ENCODE measurements at regions not wholly inside any gene's neighbourhood (a gene's known extent, or its start where the extent isn't known, plus 50 kb on each side); places are given as distances from the start of the nearest gene placed in this dataset.

GRCh38 chrX:94435799-94436198, 761.8 kb downstream of the FAM133A start:
- DNase-seq (no peak), ATAC-seq (no peak)
- no peaks in the 10 kb centered on the region for H3K36me3 ChIP-seq
- TF ChIP-seq POLR2A (IDR thresholded peaks at IDR 0.05), result no peak
- no peak for TF ChIP-seq CTCF (IDR thresholded peaks at IDR 0.05 in 4 of 5, conservative IDR thresholded peaks at IDR 0.05 in 1 of 5)
- H3K4me1 ChIP-seq, result no peaks in the 10 kb centered on the region
- in situ Hi-C loops (cut with MboI; ENCODE audit: low sequenced_read_pairs in 4 of 4) (no loop called here), intact Hi-C loops (cut with DNase I; ENCODE audit: low total_unique reads) (no loop called here)
- H3K27me3 ChIP-seq, result no peaks in the 10 kb centered on the region
- no peak overlapping the region for H3K4me3 ChIP-seq
- H3K9me3 ChIP-seq, result no peaks in the 10 kb centered on the region
- H3K27ac ChIP-seq, result no peak overlapping the region

GRCh38 chrX:94454159-94454558, 780.2 kb downstream of the FAM133A start:
- no peak overlapping the region for H3K4me3 ChIP-seq
- ATAC-seq (no peak), DNase-seq (no peak)
- H3K27ac ChIP-seq, result no peak overlapping the region
- in situ Hi-C loops (cut with MboI; ENCODE audit: low sequenced_read_pairs in 4 of 4) (no loop called here), intact Hi-C loops (cut with DNase I; ENCODE audit: low total_unique reads) (no loop called here)
- H3K27me3 ChIP-seq, result no peaks in the 10 kb centered on the region
- TF ChIP-seq CTCF (IDR thresholded peaks at IDR 0.05 in 4 of 5, conservative IDR thresholded peaks at IDR 0.05 in 1 of 5) (no peak), POLR2A (IDR thresholded peaks at IDR 0.05) (no peak)
- no peaks in the 10 kb centered on the region for H3K9me3 ChIP-seq
- H3K36me3 ChIP-seq, result no peaks in the 10 kb centered on the region
- H3K4me1 ChIP-seq, result no peaks in the 10 kb centered on the region

GRCh38 chrX:94454606-94455005, 780.6 kb downstream of the FAM133A start:
- no peak overlapping the region for H3K4me3 ChIP-seq
- H3K27me3 ChIP-seq, result no peaks in the 10 kb centered on the region
- in situ Hi-C loops (cut with MboI; ENCODE audit: low sequenced_read_pairs in 4 of 4), result no loop called here
- ATAC-seq, result no peak
- H3K27ac ChIP-seq, result no peak overlapping the region
- TF ChIP-seq POLR2A (IDR thresholded peaks at IDR 0.05) (no peak), CTCF (IDR thresholded peaks at IDR 0.05 in 4 of 5, conservative IDR thresholded peaks at IDR 0.05 in 1 of 5) (no peak)
- H3K36me3 ChIP-seq, result no peaks in the 10 kb centered on the region
- H3K9me3 ChIP-seq, result no peaks in the 10 kb centered on the region
- DNase-seq, result no peak
- no peaks in the 10 kb centered on the region for H3K4me1 ChIP-seq
- intact Hi-C loops (cut with DNase I; ENCODE audit: low total_unique reads), result no loop called here

GRCh38 chrX:94455782-94456181, 781.8 kb downstream of the FAM133A start:
- TF ChIP-seq POLR2A (IDR thresholded peaks at IDR 0.05), result no peak
- no peak for TF ChIP-seq CTCF (IDR thresholded peaks at IDR 0.05 in 4 of 5, conservative IDR thresholded peaks at IDR 0.05 in 1 of 5)
- in situ Hi-C loops (cut with MboI; ENCODE audit: low sequenced_read_pairs in 4 of 4) (no loop called here), intact Hi-C loops (cut with DNase I; ENCODE audit: low total_unique reads) (no loop called here)
- H3K9me3 ChIP-seq, result no peaks in the 10 kb centered on the region
- H3K36me3 ChIP-seq, result no peaks in the 10 kb centered on the region
- DNase-seq, result no peak
- no peaks in the 10 kb centered on the region for H3K27me3 ChIP-seq
- no peaks in the 10 kb centered on the region for H3K4me1 ChIP-seq
- no peak overlapping the region for H3K4me3 ChIP-seq
- no peak overlapping the region for H3K27ac ChIP-seq
- ATAC-seq, result no peak

- ATAC-seq (no peak), DNase-seq (no peak)
- Histone ChIP-seq H3K27me3 (no peaks in the 10 kb centered on the region), H3K27ac (no peak overlapping the region), H3K9me3 (no peaks in the 10 kb centered on the region), H3K36me3 (no peaks in the 10 kb centered on the region), H3K4me1 (no peaks in the 10 kb centered on the region), H3K4me3 (no peak overlapping the region)
- intact Hi-C loops (cut with DNase I; ENCODE audit: low total_unique reads) (no loop called here), in situ Hi-C loops (cut with MboI; ENCODE audit: low sequenced_read_pairs in 4 of 4) (no loop called here)
- TF ChIP-seq POLR2A (IDR thresholded peaks at IDR 0.05), result no peak
- TF ChIP-seq CTCF (IDR thresholded peaks at IDR 0.05 in 4 of 5, conservative IDR thresholded peaks at IDR 0.05 in 1 of 5), result no peak
These were observed 818.5 kb downstream of the FAM133A start for GRCh38 chrX:94492541-94492940.
